ENCODE measurements at regions not wholly inside any gene's neighbourhood (a gene's known extent, or its start where the extent isn't known, plus 50 kb on each side); places are given as distances from the start of the nearest gene placed in this dataset.

DNA sequence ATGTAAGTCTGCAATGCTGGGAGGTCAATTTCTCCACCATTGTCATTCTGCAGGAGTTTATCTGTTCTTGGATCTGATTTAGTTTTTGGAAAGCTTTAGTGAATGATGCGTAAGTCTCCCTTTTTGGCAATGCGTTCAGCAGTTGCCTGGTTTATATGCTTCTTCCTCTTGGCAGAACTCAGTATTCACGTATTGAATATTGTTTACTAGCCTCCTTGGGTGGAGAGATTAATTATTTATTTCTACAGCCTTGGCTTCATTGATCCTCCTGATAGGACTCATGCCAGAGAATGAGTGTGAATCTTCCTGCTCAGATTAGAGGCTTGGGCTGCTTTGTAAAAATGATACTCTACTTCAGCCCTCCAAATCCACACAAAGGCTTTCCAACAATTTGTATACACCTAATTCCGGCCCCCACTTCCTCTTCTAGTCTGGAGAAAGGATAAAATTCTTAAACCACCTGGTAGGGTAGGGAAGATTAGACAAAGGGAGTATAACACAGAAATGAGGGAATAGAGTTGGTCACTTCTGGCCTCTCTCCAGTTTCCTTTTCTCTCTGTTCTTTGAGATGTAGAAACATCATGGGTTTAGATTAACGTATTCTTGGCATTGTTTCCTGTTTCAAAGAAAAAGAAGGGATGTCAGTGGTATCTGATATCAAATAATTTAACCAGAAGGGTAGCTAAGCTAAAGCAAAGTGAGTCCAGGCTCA is 929.8 kb downstream of the KCNJ2 start:
- TF ChIP-seq EZH2 (IDR thresholded peaks at IDR 0.05) (no peak), FOXP2 (optimal IDR thresholded peaks at IDR 0.05; ENCODE audit: control extremely low read depth, extremely low read length, insufficient read depth) (no peak), POLR2AphosphoS5 (IDR thresholded peaks at IDR 0.05; ENCODE audit: borderline replicate concordance, low read depth, low read length) (no peak)
